HG03469 (cell line): ENCODE measurements at regions not wholly inside any gene's neighbourhood (a gene's known extent, or its start where the extent isn't known, plus 50 kb on each side); places are given as distances from the start of the nearest gene placed in this dataset.

Experiments used
- ATAC-seq: cut with Tn5 transposase; IDR thresholded peaks from one replicate; pipeline ENCODE4 v1.9.1; 2021; ENCODE audit warnings: mild to moderate bottlenecking, moderate library complexity, moderate number of reproducible peaks; ENCODE audit not compliant: unreplicated experiment

DNA sequence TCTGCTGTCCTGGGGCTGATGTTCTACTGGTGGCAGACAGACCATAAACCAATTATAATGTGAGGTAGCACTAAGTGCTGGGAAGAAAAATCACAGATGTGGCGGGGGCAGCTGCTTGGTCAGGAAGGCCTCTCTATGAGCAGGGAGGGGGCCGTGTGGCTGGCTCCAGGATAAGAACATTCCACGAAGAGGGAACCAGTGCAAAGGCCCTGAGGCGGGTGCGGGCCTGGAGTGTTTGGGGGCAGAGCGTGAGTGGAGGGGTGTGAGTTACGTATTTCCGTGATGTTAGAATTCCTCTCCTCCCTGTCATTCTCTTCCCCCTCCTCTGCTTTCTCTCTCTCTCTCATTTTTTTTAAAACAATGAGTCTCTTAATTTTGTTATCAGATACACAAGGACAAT, 67.2 kb downstream of the CEBPB start:
- no peak for ATAC-seq

GRCh38 chr20:50258790-50259483, 68.3 kb downstream of the CEBPB start:
- ATAC-seq, result no peak

DNA sequence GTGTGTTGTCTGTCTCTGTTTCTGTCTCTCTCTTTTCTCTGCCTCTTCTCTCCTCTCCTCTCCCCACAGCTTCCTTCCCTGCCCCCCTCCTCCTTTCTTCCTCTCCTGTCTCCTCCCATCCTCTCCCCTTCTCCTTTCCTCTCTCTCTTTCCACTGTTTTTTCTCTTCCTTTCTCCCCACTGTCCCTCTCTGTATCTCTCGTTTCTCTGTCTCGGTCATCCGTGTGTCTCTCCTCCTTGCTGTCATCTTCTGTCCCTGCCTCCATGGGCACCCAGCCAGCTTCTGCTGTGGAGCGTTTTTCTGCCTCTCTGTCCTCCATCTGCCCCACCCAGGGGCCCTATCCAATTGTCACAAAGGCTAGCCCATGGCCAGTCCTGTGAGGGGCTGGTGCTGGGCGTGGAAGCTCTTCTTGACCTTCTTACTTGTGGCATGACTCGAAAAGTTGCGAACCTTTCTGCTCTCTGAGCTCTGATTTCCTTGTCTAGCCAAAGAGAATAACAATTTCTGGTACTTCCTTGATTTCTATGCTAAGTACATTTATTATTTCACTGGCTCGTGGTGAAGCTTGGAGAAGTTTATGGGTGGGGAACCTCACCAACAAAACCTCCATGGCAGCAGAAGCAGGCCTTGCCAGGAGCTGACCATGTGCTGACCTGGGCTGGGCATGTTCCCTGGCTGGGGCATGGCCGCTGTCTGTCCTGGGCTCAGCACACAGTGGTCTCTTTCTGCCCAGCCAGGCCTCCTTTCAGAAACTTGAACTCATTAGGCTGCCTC, 69.3 kb downstream of the CEBPB start:
- no peak for ATAC-seq

- no peak for ATAC-seq
Observed at GRCh38 chr20:50260479-50261221, 70.0 kb downstream of the CEBPB start.

- no peak for ATAC-seq
Observed at GRCh38 chr20:50261471-50262212, 71.0 kb downstream of the CEBPB start.

DNA sequence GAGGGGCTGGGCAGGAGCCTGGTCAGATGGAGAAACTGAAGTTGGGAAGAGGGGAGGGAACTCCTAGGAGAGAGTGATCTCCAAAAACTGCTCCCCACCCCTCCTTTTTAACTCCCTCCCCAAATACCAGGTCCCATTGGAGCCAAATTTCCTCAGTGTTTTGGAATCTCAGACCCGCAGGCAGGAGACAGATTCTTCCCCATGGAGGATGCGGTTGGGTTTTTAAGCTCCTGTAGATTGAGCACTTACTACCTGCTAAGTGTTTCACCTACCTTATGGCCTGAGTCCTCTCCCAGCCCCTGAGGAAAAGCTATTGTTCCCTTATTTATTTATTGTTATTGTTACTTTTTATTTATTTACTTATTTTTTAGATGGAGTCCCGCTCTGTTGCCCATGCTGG, 73.2 kb downstream of the CEBPB start:
- no peak for ATAC-seq

DNA sequence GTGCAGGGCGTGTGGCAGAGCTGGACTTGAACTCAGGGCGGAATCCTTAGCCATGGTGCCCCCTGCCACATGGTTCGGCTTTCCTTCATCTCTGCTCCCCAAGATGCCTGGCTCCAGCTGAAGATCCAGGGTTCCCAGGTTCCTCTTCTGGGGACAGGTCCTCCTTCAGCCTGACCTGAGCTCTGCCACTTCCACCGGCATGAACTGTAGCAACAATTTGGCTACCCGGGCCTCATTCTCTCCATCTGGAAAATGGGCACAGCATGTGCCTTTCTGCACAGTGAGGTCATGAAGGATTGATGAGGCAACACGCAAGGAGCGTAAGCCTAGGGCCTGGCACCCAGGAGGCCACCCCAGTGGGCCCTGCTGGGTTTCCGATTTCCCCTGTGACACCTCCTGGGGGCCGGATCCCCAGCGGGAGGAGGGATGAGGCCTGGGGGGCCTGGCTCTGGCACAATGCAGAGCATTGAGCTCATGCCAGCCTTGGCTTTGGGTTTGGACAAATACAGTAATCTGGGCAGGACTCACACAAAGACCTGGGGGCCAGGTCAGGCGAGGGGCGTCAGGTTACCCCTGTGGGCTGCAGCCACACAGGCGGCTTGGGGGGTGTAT, 74.0 kb downstream of the CEBPB start:
- ATAC-seq, result no peak

DNA sequence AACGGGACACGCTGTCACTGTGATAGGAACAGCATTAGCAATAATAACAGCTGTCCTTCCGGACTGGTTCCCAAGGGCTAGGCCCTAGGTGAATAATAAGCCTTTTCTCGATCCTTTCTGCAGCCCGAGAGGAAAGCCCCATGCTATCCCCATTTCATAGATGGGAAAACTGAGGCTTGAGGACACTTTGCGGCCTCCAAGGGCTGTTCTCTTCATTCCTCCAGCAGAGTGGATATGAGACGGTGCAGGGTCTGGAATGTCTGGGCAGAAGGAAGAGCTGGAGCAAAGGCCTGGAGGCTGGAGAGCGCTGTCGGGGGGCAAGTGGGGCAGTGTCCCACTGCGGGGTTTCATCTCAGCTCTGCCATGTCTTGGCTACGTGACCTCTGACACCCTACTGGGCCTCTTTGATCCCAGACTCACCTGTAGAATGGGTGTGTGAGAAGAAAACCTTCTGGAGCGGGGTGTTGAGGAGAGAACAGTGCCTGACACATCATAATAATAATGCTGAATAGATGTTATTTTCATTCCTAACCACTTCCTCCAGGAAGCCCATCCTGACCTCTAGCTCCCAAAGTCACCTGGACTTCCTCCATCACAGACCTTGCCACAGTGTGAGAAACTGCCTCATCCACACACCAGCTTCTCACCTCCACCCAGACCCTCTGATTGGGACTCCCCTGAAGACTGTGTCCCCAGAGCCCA, 74.8 kb downstream of the CEBPB start:
- ATAC-seq, result no peak

DNA sequence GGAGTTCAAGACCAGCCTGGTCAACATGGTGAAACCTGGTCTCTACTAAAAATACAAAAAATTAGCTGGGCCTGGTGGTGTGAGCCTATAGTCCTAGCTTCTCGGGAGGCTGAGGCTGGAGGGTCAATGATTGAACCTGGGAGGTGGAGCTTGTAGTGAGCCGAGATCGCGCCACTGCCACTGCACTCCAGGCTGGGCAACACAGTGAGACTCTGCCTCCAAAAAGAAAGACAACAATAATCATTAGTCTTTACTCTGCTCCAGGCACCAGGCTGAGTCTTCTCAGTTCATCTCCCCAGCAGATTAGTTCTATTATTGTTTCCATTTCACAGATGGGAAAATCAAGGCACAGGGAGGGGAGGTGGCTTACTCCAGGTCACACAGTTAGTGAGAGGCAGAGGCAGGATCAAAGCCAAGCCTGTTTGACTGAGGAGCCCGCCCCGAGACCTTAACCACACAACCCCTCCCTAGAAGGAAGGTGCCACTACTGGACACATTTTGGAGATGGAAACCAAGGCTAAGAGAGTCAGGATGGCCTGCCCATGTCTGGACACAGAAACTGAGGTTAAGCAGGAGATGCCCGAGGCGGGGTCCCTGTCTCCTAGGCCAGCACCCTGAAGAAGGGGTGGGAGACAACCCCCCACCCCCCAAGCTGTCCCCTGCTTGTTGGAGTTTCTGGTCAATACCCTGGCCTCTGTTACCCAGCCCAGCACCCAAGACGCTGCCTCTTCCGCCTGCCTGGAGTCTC, 75.8 kb downstream of the CEBPB start:
- no peak for ATAC-seq

- ATAC-seq, result no peak
Observed at GRCh38 chr20:50267041-50267865, 76.6 kb downstream of the CEBPB start.

- ATAC-seq, result no peak
Observed at GRCh38 chr20:50267866-50268219, 77.2 kb downstream of the CEBPB start.

DNA sequence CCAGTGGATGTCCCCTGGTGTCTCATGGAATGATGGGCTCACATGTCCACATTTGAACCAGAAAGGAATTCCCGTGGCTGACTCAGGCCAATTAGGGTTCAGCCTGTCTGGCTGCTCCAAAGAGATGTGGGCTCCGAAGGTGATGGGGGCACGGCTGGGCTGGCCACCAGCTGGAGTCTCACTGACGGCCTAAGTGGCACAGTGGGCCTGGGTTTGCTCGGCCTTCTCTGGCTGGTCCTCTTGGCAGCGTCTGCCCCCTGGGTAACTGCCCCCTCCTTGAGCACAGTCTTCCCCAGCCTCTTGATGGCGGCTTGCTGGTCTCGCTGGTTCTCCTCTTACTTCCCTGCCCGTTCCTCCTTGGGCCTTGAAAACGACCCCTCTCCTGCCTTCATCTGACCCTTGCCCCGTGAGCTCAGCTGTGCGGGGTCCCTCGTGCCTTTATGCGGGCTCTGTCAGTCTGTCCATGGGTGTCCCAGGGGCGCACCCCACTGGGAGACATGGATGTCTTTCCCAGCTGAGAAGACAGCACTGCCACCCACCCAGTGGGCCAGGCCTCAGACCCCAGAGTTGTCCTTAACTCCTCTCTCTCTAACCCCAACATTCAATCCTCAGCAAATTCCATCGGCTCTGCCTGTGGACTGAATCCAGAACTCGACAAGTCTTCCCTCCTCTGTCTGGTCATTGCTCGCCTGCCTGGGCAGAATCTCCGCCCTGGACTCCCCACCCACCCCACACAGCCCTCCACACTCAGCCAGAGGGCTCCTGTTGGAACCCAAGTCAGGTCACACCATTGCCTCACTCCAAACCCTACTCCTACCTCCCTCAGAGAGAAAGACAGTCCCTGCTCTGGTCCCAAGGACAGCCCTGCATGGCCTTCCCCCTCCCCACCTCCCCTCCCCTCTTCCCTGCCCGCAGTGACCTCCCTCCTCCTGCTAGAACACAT, 78.7 kb downstream of the CEBPB start:
- ATAC-seq, result no peak

DNA sequence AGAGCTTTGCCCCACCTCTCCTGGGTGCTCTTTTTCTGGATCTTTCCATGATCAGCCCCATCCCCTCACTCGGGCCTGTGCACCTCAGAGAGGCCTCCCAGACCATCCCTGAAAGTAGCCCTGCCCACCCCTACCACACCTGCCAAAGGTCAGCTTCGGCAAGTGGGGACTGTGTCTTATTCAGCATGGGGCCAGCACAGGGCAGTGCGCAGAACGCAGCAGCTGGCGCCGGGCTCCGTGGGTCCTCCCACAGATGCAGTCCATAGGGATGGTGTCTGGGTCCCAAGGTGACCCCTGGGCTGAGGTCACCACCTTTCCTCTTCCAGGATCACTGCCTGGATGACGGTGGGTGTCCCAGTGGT, 79.4 kb downstream of the CEBPB start:
- no peak for ATAC-seq

GRCh38 chr20:50270569-50270968, 79.9 kb downstream of the CEBPB start:
- no peak for ATAC-seq

- no peak for ATAC-seq
Observed at GRCh38 chr20:50271176-50271575, 80.5 kb downstream of the CEBPB start.

DNA sequence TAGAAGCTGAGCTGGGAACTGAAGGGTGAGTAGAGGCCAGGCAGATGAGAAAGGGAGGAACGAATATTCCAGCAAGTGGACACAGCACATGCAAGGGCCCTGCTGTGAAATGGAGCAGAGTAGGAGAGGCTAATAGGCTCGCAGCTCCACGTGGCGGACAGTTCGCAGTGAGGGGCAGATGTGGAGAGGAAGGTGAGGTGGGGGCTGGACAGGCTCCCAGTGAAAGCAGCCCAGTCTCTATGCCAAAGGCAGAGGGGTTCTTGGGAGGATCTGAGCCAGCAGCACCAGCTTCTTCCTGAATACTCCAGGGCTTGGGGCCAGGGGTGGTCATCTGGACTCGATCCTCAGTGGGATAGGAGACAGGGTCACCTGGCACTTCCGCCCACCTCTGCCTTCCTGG, 81.0 kb downstream of the CEBPB start:
- no peak for ATAC-seq

DNA sequence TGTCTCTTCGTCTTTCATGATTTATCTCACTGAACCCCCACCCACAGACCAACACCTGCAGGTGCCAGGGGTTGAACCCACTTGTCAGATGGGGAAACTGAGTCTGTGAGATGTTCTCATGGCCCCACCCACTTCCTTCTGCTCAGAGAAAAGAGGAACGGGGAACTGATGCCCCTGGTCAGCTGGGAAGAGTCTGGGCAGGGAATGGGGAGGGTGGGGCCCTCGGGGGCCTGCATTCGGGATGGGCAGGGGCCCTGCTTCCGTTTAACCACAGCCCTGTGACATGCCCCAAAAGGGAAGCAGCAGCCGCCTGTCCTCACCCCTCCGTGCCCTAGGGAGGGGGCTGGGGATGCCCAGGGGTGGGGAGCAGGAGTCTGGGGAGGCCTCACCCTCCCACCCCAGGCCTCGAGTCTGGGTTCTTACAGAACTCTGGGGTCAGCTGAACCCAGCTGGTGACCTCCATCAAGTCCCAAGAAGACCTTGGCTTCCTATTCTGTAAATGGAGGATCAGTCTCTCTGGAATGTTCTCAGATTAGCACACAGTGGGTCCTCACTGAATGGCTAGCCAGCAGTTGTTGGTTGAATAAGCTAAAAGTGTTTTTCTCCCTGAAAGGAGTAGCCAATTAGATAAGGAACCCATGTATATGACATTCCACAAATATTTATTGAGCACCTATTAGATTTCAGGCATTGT, 81.5 kb downstream of the CEBPB start:
- no peak for ATAC-seq
